Ovary (tissue), 3 donors: ENCODE measurements at regions not wholly inside any gene's neighbourhood (a gene's known extent, or its start where the extent isn't known, plus 50 kb on each side); places are given as distances from the start of the nearest gene placed in this dataset.

Experiments
- CTCF ChIP-seq, 3 donors: fragments of 450-650 bp in 2 of 3; fragments of 200-600 bp in 1 of 3; IDR thresholded peaks; one replicate each; pipeline versions ENCODE4 v1.5.1 to v1.8.0; 2016 to 2022; ENCODE audit warnings: antibody characterized with exemption in 3 of 3, mild to moderate bottlenecking in 1 of 3
- EP300 ChIP-seq: sonication (generic); formaldehyde crosslinking; IDR thresholded peaks from one replicate; pipeline ENCODE4 v1.6.1; 2017; ENCODE audit warnings: antibody characterized with exemption
- donor health status: DM: no; HTN: no; CAD: no.

- TF ChIP-seq CTCF (IDR thresholded peaks at IDR 0.05) = no peak
- no peak for TF ChIP-seq EP300
Observed at GRCh38 chr1:194903524-194903923, 1704.7 kb downstream of the KCNT2 start.
